Stimulated activated CD4-positive, alpha-beta T cell treated with anti-CD3 and anti-CD28 coated beads, Interleukin-4, amount 100 ng/mL, for 4 hours (primary cell): ENCODE measurements at regions not wholly inside any gene's neighbourhood (a gene's known extent, or its start where the extent isn't known, plus 50 kb on each side); places are given as distances from the start of the nearest gene placed in this dataset.

Experiments
- DNase-seq, 2 experiments: peaks; one replicate each; pipeline ENCODE4 v3.0.0-alpha.2; 2020

DNA sequence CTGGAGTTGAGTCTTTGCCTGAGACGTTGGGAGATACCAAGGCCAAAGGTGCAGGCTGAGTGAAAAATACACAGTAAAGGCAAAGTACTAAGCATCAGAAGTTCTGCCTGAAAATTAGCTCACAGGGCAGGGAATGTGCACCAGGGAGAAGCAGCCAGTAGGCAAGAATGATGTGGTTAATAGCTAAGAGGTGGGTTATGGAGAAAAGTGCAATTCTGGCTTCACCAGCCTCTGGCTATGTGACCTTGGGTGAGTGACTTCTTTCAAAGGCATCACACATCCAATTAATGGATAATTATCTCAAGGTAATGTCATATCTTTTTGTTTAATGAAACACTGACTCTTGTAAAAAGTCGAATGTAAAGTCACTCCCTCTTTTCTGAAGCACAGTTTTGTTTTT, 230.7 kb upstream of the FGGY start:
- no peak for DNase-seq

DNA sequence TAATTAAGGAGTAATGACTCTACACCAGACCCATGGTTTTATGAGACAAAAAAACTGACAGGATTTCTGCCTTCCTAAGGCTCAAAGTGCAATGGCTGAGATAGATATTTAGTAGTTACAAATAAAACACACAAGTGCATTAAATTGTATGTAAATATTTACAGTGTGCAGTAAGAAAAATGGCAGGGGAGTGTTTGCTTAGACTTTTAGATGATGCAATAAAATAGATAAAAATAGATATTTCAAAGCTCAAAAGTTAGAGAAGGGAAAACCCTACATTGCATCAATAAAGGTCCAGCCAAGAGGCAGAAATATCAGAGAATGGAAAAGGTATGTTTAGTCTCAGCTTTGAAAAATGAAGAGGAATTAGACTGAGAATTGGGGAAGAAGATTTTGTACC, 226.3 kb upstream of the FGGY start:
- no peak for DNase-seq

DNA sequence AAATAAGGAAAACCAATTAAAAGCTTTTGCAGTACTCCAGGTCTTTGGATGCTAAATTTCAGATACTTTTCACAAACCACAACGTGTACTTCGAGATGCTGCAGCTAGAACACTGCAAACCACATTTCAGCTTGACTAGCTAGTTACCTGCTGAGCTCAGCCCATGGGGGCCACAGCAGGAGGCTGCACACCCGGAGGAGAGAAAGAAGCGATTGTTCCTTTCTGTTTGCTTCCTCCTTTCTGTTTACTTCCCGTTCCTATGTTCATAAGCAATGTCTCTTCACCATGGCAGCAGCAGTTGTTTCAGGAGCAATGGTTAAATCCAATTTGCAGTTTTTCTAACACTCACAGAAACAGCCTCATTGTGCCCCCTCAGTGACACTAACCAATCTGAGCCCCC, 225.6 kb upstream of the FGGY start:
- DNase-seq = no peak

DNA sequence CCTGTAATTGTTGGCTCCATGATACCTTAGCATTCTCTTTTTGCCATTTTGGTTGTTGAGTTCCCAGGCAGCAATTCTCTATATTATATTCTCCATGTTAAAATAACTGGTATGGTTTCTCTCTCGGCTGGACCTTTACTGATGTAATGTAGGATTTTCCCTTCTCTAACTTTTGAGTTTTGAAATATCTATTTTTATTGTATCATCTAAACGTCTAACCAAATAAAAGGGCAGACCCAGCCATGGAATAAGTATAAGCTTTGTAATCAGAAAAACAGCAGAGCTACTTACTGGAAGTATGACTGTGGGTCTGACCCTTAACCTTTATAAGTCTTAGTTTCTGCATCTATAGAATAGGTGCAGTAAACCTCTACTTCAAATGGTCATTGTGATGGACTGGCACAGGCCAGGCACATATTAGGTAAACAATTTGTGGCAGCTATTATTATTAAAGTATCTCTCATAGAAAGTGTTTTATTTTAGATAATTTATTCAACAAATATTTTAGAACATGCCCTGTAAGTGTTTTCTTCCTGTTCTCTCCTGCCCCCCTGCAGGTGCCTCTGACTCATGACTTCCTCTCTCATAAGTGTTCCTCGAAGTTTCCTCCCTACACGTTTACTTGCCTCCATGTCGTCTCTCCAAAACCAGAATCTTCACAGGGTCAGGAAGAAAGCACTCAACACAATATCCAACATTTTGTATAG, 224.9 kb upstream of the FGGY start:
- peak in 1 of 2 experiments; percentile 37 for DNase-seq

DNA sequence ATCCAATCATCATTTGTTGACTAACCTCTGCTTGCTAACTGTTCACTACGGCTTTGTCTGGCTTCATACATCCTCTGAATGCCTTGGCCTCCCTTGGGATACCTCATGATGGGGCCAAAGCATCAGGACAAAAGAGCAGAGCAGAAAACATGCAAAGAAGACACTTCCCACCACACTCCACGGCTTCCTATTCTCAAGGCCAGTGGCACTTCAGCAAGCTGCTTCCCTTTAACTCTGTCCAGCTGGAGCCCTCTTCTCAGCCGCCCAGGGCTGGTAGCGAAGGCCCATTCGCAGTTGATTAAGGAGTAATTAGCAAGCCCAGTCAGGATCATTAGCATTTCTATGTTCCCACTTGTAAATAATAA, 224.3 kb upstream of the FGGY start:
- no peak for DNase-seq

DNA sequence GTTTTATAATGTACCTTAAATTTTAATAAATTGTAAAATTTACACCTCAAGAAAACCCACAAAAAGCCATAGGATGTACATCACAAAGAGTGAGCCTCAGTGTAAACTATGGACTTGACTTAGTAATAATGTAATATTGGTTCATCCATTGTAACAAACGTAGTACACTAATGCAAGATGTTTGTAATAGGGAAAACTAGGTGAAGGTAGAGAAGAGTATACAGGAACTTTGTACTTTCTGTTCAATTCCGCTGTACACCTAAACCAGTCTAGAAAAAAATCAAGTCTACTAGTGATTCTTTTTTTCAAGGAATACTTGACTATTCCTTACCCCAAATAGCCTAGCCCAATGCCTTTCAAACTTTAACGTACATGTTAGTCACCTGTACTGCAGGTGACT, 222.3 kb upstream of the FGGY start:
- no peak for DNase-seq

DNA sequence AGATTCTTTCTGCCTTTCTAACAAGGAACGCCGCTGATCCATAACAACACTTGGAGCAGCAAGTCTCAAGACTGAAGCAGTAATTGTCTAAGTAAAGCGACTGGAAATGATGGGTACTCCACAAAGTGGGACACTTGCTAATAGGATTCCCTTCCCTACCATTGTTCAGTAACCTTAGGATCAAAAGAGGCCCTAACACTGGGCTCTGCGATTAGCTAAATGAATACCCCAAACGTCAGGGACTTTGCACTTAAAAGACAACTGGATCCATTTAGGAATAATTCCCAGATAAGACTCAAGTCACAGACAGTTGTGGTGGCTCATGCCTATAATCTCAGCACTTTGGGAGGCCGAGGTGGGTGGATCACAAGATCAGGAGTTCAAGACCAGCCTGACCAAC, 221.9 kb upstream of the FGGY start:
- no peak for DNase-seq

DNA sequence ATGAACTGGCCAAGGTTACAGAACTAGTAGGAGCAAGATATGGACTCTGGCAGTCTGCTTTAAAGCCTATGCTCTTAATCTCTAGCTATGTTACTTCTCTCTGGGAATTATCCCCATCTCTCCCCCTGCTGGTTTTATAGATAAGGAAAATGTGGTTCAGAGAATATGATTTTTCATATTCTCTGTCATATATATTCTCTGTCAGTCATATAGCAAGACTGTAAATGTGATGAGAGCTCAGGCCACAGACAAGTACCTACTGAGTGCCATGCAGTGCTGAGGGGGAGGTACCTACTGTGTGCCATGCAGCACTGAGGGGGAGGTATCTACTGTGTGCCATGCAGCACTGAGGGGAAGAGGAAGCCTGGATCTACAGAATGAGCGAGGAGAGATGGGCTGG, 220.3 kb upstream of the FGGY start:
- DNase-seq = no peak

DNA sequence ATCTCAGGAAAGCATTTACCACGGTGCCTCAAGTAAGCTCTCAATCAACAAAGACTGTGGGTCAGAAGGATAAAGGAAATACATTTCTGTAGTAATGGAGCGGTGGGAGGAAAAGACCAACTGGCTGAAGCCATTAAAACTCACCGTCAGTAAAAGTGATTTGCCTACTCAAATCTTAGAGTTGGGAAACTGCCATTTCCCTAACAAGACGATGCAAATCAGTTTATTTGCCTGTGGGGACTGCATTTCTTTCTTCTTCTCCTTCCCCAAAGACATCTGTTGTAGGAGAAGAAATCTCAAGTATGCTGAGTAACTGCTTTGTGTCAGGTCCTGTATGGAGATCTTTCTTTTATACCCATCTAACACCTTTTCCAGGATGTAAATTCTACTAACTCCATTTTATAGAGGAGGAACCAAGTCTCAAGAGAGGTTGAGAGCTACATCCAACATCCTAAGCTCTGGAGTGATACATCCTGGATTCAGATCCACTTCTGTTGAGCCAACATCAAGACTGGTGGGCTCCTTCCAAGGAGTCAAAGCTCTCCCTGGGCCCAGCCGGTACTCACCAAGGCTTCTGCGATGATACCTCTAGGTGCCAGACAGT, 219.3 kb upstream of the FGGY start:
- DNase-seq = no peak

DNA sequence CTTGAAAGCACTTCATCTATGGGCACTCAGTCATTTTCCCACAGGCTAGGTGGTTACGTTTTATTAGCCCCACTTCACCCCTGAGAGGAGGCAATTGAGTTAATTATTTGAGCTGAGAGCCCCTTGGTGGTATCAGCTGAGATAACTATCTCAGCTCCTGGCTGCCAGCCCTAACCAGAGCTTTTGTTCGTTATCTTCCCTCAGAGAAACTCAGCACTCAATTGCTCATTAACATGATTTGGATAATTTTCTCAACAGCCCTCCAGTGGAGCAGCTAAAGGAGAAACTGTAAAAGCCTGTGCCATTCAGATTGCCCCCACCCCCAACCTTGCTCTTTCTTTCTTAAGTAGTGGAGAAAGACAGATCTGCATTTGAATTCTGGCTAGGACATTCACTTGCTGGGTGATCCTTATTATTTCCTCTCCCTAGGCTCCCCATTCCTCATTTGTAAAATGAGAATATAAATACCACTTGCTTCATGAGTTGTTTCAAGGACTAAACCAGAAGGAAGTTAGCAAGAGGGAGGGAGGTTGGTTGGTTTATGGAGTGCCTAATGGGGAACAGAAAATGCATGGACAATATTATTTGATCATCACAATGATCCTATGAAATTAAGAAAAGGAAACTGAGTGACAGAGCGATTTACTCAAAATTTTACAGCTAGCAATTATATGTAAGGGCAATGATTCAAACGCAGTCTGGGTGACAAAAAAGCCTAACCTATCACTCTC, 218.7 kb upstream of the FGGY start:
- DNase-seq = no peak

DNA sequence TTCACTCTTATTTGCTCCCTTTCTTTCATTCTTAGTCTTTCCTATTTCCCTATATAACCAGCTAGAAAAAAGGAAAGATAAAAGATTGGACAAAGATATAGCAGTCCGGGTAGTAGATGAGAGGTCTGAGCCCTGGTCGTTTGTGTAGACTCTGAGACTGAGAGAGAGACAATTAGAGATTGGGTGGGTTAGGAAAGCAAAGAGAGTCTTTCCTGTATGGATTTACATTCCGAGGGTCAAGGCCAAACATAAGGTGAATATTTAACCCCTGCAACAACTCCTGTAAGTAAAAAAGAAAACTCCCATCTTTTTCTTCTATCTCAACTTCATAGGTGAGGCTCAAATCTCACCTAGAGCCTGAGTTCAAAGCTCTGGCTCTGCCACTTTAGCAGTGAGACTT, 218.0 kb upstream of the FGGY start:
- DNase-seq = no peak

DNA sequence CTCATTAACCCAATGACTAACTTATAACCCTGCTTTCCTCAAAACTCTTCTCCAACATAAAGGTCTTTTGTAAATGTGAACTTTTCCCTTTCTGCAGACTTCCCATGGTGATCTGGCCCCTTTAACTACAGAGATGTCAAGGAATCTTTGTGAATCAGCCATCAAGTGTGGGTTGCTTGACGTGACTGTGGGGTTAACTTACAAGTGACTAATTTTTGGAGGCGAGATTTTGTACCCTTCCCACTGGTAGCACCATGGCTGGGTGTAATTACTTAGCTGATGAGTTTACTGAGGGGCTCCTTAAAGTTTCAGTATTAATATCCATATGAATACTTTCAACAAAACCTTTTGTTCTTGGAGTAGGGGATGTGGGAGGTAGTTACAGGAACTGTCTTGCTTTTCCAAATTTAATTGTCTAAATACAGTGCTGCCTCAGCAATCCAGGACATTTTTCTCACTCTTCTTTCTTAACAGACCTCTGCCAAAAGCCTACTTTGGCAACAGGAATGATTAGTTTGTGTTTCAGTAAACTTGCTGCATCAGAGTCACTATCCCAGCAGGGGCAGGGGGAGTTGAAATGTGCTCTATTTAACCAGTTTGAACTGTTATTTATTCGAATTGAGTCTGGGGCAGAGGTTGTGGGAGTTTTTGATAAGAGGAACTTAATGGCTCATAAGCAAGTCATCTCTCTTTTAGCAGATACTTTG, 217.3 kb upstream of the FGGY start:
- DNase-seq = no peak

DNA sequence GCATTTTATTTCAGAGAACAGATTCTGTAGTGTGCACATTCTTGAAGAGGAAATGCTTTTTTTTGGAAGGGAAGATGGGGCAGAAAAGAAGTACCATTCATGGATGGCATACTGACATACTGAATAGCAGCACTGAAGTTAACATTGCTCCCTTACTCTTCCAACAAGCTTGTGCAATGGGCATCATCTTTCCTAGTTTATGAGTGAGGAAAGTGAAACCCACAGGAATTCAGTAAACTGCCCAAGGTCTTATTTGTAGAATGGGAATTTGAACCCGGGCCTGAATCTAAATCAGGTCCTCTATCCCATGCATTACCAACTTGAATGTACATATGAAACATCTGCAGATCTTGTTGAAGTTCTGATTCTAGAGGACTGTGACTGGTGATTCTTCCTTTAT, 215.7 kb upstream of the FGGY start:
- DNase-seq = no peak

DNA sequence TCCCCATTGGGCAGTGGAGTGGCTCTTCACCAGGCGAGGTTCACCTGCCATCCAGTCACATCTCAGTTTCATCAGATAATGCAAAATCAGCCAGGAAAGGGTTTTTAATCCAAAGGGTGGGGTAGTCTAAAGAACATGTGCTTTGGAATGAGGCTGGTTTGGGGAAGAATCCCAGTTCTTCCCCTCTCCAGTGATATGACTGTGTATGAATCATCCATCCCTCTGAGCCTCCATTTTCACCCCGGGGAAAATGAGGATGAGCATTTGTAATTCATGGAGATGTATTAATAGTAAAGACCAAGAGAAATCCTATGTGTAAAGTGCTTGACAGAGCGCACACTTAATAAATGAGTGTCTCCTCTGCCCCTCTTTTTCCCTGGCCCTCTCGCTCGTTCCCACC, 215.1 kb upstream of the FGGY start:
- DNase-seq = no peak

DNA sequence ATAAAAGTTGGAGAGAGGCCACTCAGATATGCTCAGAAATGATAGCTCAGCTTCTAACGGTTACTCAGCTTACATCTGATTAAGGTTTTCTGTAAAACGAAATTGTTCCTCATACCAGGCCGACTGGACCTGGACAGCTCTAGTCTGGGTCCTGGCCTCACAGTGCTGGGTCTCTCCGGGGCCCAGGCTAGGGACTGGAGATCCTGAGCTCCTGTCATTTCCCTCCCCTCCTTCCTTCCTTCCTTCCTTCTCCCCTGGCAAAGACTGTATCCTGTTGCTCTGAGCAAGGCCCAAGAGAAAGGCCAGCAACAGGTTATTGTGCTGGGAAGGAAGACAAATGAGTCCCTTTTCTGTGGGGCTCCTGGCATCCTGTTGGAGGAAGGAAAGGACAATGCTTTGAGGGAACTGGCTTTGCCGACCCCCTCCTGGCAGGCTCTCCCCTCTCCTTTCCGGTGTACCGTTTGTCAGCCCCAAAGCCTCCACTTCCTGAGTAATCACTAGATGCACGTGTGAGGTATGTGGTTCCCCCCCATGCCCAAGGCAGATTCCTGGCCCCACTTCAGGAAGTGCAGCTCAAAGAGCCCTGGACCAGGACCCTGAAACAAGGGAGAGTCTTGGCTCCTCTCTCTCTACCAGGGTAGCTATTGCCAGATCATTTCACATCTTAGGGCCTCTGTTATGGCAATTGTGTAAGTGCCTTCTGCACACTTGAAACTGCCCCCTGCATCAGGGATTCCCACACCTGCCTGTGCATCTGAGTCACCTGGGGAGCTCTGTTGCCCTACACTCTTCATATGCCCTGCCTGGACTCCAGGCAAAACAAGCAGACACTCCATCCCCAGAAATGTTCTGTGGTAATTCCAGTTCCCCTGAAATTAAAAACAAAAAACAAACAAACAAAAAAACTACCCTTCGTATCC, 212.7 kb upstream of the FGGY start:
- no peak for DNase-seq

DNA sequence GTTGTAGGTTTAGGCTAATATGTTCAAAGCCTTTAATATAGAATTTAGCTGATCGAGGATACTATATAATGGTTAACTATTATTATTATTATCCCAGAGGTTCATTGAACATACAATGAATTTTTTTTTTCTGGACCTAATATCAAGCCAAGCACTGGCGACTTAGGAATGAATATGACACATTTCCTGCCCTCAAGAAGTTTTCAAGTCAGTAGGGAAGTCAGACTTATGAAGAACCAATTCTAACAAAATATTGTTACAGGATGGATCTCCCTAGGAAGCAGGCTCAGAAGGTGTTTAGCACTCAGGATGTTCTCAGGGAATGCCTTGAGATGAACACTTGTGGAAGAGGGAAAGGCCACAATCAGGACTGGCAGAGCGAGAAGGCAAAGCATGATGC, 211.8 kb upstream of the FGGY start:
- no peak for DNase-seq

DNA sequence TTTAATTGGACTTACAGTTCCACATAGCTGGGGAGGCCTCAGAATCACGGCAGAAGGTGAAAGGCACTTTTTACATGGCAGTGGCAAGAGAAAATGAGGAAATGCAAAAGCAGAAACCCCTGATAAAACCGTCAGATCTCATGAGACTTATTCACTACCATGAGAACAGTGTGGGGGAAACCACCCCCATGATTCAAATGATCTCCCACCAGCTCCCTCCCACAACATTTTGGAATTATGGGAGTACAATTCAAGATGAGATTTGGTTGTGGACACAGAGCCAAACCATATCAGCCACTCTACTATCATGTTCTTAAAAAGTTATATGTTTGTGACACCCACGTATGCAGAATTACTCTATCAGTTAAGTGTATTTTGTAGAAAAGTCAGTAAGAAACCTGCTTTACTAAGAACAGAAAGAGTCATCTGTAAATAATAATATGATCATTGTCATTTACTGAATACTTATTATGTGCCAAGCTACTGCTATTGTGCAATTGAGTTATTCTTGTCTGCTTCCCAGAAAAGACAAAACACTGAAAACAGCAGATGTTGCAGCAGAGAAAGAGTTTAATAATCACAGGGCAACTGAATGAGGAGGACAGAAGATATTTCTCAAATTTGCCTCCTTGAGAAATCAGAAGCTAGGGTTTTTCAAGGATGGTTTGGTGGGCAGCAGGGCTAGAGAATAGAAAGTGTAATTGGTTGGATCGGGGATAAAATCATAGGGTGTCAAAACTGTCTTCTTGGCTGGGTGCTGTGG, 207.7 kb upstream of the FGGY start:
- no peak for DNase-seq

DNA sequence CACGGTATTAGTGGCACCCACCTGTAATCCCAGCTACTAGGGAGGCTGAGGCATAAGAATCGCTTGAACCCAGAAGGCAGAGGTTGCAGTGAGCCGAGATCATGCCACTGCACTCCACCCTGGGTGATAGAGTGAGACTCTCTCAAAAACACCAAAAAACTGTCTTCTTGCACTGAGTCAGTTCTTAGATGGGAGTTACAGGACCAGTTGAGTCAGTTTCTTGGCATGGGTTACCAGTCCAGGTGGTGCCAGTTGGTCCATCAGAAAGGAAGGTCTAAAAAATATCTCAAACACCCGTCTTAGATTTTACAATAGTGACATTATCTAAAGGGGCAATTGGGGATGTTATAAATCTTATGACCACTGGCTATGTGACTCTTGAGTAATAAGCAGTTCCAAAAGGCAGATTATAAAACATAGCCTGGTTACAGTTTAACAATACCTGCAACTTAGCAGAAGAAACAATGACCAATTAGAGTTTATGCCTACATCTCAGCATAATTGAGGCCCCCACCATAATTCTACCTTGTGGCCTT, 206.9 kb upstream of the FGGY start:
- DNase-seq = no peak

DNA sequence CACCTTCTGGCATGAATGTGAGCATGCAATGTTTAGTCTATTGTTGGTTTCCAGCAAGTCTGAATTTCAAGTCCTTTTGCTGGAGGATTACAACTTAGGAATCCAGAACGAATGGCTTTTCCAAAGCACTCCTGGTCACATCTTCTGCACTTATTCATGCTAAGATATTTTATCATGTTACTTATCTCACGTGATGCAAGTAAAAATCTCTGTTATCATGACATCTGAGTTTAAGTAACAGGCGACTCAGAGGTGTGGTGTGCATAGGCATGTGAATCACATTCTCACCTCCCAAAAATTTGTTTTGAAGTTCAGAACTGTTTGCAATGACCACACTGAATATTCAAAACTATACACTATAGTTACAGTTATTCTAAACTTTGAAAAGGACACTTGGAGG, 204.8 kb upstream of the FGGY start:
- DNase-seq = no peak

DNA sequence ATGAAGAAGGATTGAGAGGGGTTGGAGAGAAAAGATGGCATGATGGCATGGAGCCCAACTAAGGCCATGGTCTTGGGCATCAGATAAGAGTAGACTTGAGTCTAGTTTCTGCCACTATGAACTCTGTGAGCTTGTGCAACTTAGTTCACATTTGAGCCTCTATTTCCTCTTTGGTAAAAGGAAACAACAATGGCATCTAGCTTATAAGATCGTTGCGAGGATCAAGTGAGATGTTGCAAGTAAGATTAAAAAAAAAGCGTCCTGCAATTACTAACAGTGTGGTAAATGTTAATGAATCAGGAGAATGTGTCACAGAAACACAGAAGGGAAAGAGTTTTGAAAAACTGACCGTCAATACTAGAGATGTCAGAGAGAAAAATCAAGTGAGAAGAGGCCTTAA, 202.9 kb upstream of the FGGY start:
- DNase-seq = no peak

DNA sequence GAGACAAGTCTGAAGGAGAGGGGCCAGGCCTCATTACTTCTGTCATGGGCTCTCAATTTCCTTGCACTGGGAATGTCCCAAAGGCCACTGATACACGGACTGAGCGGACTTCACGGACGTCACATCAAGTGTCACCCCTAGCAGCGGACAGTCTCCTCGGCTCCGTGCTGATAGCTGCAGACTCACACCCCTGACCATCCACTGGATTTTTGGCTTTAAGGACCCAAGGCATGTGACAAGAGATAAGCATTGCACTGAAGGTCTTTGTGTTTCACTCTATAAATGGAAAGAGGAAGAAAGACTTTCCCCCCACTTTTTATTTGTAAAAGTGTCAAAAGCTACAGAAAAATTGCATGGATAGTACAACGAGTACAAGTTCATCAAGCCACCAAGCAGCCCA, 200.4 kb upstream of the FGGY start:
- no peak for DNase-seq

DNA sequence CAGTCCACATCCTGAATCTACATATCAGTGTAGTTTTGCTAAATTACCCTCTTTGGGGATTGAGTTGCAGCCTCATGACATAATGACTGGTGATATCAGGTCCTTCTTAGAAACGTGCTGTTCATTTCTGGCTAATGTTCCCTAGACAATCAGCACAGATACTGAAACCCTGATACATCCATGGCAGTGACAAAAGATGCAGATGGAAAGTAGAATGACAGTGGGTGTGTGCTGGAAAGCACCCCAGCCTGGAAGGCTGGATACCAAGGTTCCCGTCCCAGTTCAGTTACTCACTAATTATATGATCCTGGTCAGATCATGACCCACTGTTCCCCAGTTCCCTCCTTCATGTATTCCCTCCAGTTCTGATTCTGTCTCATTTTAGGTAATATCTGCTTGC, 198.2 kb upstream of the FGGY start:
- DNase-seq = no peak
